Brain microvascular endothelial cell (primary cell): ENCODE measurements at regions not wholly inside any gene's neighbourhood (a gene's known extent, or its start where the extent isn't known, plus 50 kb on each side); places are given as distances from the start of the nearest gene placed in this dataset.
"Not testable (repeated sequence)": the region's sequence is repeated elsewhere in the genome, so short reads cannot be mapped to it uniquely, and the experiment has no call there.

ENCODE experiments used
- DNase-seq: peaks from one replicate; pipeline ENCODE4 v3.0.0-alpha.2; 2020
- H3K27ac ChIP-seq: fragments of 250-450 bp; sonication (Bioruptor Pico); 2 replicates; pipeline ENCODE4 v1.5.1; 2020; ENCODE audit warnings: mild to moderate bottlenecking, moderate library complexity
- H3K27me3 ChIP-seq: fragments of 250-450 bp; sonication (Bioruptor Pico); replicated peaks from 2 replicates; pipeline ENCODE4 v1.5.1; 2020; ENCODE audit warnings: mild to moderate bottlenecking
- H3K36me3 ChIP-seq: fragments of 250-450 bp; sonication (Bioruptor Pico); replicated peaks from 2 replicates; pipeline ENCODE4 v1.5.1; 2020; ENCODE audit warnings: mild to moderate bottlenecking
- H3K4me3 ChIP-seq: 2 replicates; pipeline ENCODE4 v1.5.1; 2011; ENCODE audit warnings: low read depth, mild to moderate bottlenecking, control low read depth, low read length, moderate library complexity
- in situ Hi-C: cut with HindIII; loops from 2 replicates; pipeline ENCODE4 v1.10.0; 2017; ENCODE audit warnings: low sequenced_read_pairs, low pct_ligation_motif_present

DNA sequence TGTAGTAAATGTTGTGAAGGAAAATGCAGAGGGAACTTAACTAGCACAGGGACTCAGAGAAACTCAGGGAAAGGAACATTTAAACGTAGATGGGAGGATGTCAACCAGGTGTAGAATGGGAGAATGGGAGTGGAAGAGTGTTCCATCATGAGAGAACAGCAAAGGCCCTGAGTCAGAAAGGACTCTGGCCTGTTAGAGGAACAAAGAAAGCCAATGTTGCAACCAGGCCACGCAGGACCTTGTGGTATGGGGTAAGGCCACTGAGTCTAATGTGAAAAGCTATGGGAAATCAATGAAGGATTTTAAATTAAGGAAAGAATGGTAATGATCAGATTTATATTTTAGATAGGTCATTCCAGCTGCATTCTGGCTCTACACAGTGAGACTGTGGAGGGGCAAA lies 76.6 kb upstream of the NBPF26 start:
- H3K4me3 ChIP-seq, H3K36me3 ChIP-seq, H3K27me3 ChIP-seq, in situ Hi-C loops, DNase-seq, H3K27ac ChIP-seq: not testable (repeated sequence)

DNA sequence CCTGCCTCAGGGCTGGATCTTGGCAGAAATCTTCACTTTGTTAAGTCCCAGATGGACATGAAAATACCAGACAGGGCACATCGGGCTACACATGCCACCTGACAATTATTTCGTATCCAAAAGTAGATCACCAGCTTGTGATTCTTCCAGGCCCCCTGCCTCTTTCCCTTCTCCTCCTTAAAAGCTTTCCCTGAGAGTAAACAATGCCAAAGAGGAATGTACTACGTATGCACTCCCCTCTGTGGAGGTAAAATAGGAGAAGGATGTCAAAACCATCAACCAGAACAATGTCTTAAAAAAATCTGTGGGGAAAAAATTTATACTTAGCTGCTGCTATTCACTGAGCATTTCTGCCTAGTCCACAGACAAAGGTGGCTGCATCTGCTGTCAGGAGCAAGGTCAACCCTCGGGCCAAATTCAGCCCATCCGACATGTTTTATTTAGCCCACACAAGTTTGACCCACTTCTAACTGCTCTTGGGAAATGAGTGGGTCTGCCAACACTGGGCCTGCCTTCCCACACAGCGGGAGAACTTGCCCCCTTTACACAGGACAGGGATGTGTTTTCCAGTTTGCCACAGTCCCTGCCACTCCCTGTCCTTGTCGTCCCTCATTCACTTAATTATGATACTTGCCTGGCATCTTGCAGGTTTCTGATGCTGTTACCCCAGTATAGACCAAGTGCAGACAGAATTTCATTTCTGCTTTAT lies 74.7 kb upstream of the NBPF26 start:
- H3K36me3 ChIP-seq, in situ Hi-C loops, DNase-seq, H3K27me3 ChIP-seq, H3K27ac ChIP-seq, H3K4me3 ChIP-seq: not testable (repeated sequence)

DNA sequence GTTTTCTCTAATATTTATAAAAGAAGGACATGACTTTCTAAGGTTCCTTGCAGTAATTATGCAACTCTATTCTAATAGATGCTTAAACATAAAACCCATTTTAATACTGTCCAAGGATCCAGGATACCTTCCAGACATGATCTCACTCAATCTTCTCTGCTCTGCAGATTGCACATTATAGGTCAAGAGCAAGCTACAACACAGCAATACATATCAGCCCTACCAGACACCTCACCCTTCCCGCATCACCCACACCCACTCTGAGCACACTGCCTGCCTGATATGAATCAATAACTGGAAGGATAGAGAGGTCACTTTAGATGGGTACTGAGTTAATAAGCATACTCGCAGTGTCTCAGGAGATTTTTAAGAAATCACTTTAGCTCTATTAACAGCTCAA lies 74.0 kb upstream of the NBPF26 start:
- DNase-seq, H3K27me3 ChIP-seq, H3K27ac ChIP-seq, H3K4me3 ChIP-seq, in situ Hi-C loops, H3K36me3 ChIP-seq: not testable (repeated sequence)

DNA sequence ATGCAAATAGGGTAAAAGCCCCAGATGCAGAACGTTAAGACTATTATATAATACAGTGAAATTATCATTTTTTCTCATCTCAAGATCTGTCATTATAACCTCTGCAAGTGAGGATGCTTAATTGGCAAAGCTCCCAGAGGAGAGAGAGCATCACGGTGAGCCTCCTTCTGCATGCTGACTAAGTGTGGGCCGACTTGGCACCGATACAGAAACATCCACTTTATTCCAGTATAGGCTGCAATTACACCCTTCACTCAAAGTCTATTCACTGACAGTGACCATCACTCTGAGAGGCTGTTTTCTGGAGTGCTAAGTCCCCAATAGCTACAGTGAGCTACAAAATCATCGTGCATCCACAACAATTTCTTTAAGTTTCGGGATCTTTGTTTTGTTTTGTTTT lies 69.6 kb upstream of the NBPF26 start:
- H3K4me3 ChIP-seq, H3K27ac ChIP-seq, in situ Hi-C loops, H3K27me3 ChIP-seq, DNase-seq, H3K36me3 ChIP-seq: not testable (repeated sequence)

DNA sequence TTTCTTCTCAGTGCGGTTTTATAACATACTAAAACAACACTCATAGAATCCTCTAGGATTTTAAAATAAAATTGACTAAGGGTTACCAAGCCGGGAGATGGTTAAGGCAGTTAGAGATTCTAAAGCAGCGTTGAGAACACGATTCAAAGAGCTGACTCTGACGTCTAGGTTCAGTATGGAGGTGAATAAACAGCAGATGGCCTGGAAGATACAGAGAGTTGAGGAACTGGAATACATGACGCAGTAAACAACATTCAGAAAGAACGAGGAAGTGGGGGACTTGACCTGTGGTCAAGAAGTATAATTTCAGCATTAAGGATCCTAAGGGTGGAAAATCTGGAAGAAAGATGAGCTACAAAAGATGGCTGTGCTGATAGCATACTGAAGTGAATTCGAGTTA lies 68.4 kb upstream of the NBPF26 start:
- H3K27ac ChIP-seq, H3K27me3 ChIP-seq, DNase-seq, H3K36me3 ChIP-seq, H3K4me3 ChIP-seq, in situ Hi-C loops: not testable (repeated sequence)

DNA sequence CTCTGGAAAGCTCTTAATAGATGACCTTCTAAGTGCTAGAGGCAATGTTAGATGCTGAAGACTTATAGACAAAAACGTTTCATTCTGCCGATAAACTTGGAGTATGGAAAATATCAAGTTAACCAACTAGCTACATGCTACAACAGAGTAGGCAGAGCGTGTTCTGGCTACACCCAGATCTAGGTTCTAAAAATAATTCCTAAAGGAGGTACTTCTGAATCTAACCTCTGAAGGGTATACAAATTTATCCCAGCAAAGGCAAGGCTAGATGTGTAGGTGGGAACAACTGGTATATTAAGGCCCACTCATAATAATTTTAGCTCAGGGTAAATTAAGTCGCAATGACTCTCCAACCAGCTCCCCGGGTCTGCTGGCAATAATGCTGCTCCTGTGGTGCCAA lies 67.6 kb upstream of the NBPF26 start:
- DNase-seq, in situ Hi-C loops, H3K27me3 ChIP-seq, H3K27ac ChIP-seq, H3K36me3 ChIP-seq, H3K4me3 ChIP-seq: not testable (repeated sequence)

DNA sequence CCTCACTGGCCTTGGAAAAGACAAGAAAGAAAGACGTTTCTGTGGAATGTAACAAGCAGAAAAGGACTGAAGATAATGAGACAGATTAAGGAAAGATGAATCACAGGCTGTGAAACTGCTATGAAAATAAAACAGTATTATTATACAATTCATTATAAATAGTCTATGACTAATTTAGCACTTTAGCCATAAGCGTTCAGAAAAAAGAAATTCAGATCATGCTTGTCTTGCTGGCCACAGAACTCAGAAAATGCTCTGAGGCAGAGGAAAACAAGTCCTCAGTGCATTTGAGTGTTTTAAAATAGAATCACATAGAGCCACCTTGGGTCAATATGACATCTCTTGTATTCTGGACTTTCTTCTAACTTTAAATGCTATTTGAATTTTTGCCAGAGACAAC lies 65.9 kb upstream of the NBPF26 start:
- H3K27me3 ChIP-seq, DNase-seq, H3K36me3 ChIP-seq, H3K27ac ChIP-seq, in situ Hi-C loops, H3K4me3 ChIP-seq: not testable (repeated sequence)

DNA sequence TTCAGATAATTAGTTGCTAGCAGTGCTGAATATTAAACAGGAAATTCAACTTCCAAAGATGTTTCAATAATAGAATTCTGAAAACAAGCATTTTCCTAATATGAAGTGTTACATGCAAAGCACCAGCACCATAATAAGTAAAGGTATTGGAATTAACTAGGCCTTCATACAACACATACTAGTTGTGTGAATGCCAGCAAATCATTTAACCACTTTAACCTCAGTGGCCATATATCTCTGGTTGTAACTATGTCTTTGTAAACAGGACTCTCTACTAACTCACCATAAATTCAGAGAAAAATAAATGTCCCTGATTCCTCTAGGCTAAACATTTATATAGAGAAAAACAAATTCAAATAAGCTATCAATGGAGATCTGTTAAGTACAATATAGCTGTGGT lies 65.1 kb upstream of the NBPF26 start:
- DNase-seq, H3K36me3 ChIP-seq, H3K27ac ChIP-seq, H3K27me3 ChIP-seq, H3K4me3 ChIP-seq, in situ Hi-C loops: not testable (repeated sequence)

DNA sequence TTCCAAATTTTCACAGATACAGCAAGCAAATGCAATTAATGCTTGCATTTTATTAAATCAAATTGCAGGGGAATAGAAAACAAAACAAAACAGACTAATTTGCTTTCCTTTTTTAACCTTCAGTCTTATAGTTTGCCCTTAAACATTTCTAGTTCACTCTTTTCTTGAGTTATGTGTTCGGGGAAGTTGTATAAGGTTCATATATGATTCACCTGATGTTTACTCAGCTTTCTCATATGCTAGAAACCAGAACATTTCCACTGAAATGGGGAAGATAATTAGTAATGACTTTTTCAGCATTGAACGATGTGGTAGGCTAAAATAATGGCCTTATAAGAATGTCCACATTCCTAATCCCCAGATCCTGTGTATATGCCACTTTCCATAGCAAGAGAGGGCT lies 64.6 kb upstream of the NBPF26 start:
- H3K27me3 ChIP-seq, in situ Hi-C loops: not testable (repeated sequence)

DNA sequence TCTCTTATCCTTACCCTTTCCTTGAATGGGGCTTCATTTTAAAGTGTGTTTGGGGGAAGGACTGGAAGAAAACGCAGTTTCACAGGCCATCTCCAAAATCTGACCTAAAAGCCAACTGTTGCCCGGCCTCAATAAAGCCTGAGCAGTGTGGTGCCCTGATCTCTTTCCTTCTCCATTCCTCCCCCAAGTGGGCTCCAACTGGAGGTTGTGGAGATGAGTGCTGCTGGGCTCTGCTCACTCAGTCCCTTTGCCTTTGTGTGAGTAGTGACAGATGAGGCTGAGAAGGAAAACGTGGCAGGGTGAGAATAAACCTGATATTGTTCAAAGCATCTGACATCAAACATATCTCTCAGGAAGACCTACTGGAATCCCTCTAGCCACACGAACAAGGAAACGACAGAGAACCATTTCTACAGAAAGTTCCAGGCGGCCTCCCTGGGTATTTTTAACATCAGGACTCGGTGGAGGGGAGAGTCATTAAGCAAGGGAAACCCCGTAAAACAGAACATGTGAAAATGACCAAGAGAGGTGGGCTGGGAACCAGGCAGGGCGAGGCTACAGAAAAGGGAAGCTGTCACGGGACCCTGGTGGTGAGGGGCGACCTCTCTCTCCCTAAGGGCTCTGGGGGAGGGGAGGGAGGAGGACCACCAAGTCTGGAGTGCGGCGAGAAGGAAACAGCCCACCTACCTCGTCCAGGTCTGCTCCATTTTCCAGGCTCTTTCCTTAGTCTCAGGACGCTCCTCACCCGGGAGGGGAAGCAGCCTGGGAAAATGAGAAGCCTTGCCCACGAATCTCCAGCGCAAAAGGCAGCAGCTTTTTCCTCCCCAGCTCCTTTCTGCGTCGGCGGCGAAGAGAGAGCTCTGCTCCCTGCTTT lies 59.1 kb upstream of the NBPF26 start:
- DNase-seq, H3K27ac ChIP-seq, in situ Hi-C loops, H3K27me3 ChIP-seq, H3K36me3 ChIP-seq: not testable (repeated sequence)
- peak overlapping the region; percentile 34 for H3K4me3 ChIP-seq

More for the DNA sequence above, 64.6 kb upstream of the NBPF26 start:
- not testable (repeated sequence) for H3K27ac ChIP-seq, H3K36me3 ChIP-seq, H3K4me3 ChIP-seq, DNase-seq

DNA sequence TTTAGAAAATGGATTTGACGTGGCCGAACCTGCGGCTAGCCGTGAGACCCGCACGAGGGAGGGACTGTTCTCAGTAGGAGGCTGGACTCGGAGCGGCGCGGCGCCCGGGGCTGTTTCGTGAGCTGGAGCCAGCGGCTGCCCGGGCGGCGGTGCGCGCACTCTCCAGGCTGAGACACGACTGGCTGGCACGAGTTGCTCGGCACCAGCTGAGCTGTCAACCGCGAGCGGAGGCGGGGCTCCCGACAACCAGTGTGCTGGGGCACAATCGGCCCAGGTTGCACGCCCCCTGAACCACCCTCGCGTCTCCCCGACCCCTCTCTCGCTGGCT lies 58.5 kb upstream of the NBPF26 start:
- H3K36me3 ChIP-seq, H3K27me3 ChIP-seq, in situ Hi-C loops, H3K27ac ChIP-seq: not testable (repeated sequence)
- peak overlapping the region; percentile 34 for H3K4me3 ChIP-seq
- DNase-seq = peak; percentile 1

DNA sequence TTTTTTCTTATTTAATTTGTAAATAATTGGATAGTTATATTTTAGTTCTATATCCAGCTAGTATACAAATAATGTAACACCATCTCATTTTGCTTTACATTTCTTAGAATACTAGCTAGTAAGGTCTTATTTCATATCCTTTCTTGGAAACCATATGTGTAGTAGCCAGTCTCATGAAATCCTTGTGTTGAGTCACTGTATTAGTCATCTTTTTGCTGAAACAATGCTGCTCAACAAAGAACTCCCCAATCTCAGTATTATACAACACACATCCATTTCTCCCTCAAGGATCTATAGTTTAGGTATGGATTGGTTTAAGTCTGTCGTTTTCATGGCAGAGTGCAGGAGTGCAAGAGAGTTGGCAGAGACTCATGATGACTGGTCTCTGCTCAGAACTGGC lies 55.6 kb upstream of the NBPF26 start:
- in situ Hi-C loops, H3K27me3 ChIP-seq, H3K27ac ChIP-seq, H3K36me3 ChIP-seq, H3K4me3 ChIP-seq, DNase-seq: not testable (repeated sequence)
